HepG2 (cell line): ENCODE measurements at regions not wholly inside any gene's neighbourhood (a gene's known extent, or its start where the extent isn't known, plus 50 kb on each side); places are given as distances from the start of the nearest gene placed in this dataset.

Source experiments
- BRCA1 ChIP-seq: sonication (generic); formaldehyde crosslinking; IDR thresholded peaks from 2 replicates; pipeline ENCODE4 v1.4.0; 2020; ENCODE audit warnings: missing genetic modification reagents
- EP300 ChIP-seq, 3 experiments: sonication (generic) in 1 of 3; formaldehyde crosslinking in 1 of 3; IDR thresholded peaks; 2 replicates each; pipeline versions ENCODE4 v1.5.1 to v1.6.1; 2011 to 2020; ENCODE audit warnings: low read depth in 2 of 3, low read length in 2 of 3, borderline replicate concordance in 1 of 3, improper control_type of control experiment in 1 of 3, mild to moderate bottlenecking in 1 of 3, missing genetic modification reagents in 1 of 3, moderate library complexity in 1 of 3
- RBM22 ChIP-seq: fragments of 200-400 bp; formaldehyde crosslinking; optimal IDR thresholded peaks from 2 replicates; pipeline ENCODE3; 2017; ENCODE audit warnings: mild to moderate bottlenecking, low read length, moderate library complexity
- ZNF564 ChIP-seq: sonication (generic); formaldehyde crosslinking; IDR thresholded peaks from 2 replicates; pipeline ENCODE4 v1.8.1; 2023; ENCODE audit warnings: mild to moderate bottlenecking, missing genetic modification reagents

DNA sequence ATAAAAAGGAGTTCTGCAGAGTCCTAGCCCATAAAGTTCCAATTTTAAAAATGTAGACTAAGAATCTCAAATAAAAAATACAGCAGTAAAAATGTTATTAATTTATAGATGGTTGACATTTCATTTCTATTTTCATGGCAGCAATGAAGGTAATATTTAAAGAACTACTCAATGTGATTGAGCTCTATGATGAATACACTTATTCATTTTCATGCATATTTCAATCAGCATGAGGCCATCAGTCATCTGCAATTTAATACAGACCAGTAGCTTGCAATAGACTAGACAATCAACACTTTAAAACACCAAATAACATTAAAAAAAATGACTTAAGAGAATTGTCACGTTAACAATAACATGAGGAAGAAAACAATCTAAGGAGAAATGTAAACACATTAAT, 1295.8 kb upstream of the ALCAM start:
- no peak for TF ChIP-seq RBM22
- TF ChIP-seq ZNF564 (CRISPR knock-in tag), result no peak
- TF ChIP-seq EP300 (IDR thresholded peaks at IDR 0.05; ENCODE audit: low read depth in 2 of 2, low read length in 2 of 2), result no peak
- no peak for TF ChIP-seq EP300 (CRISPR knock-in tag; IDR thresholded peaks at IDR 0.05; ENCODE audit: borderline replicate concordance)
- TF ChIP-seq BRCA1 (CRISPR knock-in tag), result no peak
